T47D (cell line): ENCODE measurements at regions not wholly inside any gene's neighbourhood (a gene's known extent, or its start where the extent isn't known, plus 50 kb on each side); places are given as distances from the start of the nearest gene placed in this dataset.
"Not testable (repeated sequence)": the region's sequence is repeated elsewhere in the genome, so short reads cannot be mapped to it uniquely, and the experiment has no call there.

Experiments
- DNase-seq, 2 experiments: peaks; one replicate each; pipeline versions ENCODE4 v3.0.0 to v3.0.0-alpha.2; 2011 to 2012; ENCODE audit warnings: low read depth in 1 of 2, low spot score in 1 of 2
- JUND ChIP-seq: IDR thresholded peaks from 2 replicates; pipeline ENCODE4 v1.6.1; 2012; ENCODE audit warnings: low read depth
- in situ Hi-C: cut with HindIII; loops from 2 replicates; pipeline ENCODE4 v1.10.0; 2016; ENCODE audit warnings: low sequenced_read_pairs, low pct_unique_long_range_greater_than_20kb

DNA sequence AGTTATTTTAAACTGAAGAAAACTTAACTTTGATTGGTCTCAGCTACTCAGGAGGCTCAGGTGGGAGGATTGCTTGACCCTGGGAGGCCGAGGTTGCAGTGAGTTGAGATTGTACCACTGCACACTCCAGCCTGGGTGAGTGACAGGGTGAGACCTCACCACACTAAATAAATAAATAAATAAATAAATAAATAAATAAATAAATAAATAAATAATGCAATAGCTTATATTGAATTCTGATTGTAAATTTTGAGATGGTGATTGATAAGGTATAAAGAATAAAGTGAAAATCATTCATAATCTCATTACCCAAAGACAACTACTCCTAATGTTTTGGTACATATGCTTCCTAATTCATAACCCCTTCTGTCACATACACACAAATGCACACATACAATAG is 58.1 kb downstream of the TUBA3C start:
- DNase-seq = no peak
- in situ Hi-C loops = no loop called here
- TF ChIP-seq JUND = no peak

DNA sequence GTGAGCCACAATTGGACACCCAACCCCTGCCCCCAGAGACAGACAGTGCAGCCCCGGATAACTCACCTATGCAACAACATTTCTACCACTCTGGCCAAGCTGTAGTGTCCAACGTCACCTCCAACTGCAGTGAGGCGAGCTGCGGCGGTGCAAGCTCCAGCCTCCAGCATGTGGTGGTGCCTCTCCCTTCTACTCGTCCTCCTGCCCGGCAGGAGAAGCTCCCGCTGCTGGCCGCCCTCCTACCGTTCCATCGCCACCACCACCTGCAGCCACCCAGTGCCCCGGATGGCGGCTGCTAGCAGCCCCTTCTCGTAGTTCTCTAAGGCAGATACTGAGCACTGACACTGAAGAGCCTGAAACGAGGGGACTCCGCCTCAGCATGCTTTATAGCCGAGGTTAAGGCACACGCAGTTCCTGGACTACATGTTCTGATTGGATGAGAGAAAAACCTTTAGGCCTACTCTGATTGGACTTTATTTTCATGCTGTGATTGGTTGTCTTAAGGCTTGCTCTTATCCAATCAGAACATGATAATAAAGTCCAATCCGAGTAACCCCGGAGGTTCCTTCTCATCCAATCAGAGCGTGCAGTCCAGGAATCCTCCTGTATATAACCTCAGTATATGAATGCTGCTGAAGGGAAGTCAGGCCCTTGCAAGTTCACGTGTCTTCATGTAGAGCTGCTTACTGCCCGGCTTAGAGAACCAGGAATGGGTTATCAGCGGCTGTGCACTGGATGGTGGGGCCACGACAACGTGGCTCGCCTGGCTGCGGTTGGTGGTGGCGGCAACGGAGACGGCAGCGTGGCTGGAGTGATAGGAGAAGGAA is 63.5 kb downstream of the TUBA3C start:
- peak in 1 of 2 experiments; percentile 27 for DNase-seq
- in situ Hi-C loops = no loop called here
- no peak for TF ChIP-seq JUND

DNA sequence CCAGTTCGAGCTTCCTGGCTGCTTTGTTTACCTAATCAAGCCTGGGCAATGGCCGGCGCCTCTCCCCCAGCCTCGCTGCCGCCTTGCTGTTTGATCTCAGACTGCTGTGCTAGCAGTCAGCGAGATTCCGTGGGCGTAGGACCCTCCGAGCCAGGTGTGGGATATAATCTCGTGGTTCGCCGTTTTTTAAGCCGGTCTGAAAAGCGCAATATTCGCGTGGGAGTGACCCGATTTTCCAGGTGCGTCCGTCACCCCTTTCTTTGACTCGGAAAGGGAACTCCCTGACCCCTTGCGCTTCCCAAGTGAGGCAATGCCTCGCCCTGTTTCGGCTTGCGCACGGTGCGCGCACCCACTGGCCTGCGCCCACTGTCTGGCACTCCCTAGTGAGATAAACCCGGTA is 72.4 kb downstream of the TUBA3C start:
- DNase-seq, in situ Hi-C loops: not testable (repeated sequence)

DNA sequence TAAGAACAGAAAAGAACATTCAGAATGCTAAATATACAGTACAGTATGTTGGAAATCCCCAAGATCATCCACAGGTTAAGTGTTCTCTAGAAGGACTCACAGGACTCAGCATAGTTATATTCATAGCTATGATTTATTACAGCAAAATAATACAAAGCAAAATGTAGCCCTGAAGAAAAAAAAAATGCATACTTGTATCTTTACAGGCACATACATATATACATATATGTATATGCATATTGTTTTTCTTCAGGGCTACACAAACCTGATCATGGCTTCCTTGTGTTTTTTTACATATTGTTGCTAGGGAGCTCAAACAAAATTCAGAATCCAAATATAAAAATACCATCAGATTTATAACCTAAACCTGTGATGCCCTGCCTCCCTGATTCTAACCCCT is 78.5 kb downstream of the TUBA3C start:
- in situ Hi-C loops = no loop called here
- no peak for DNase-seq
- TF ChIP-seq JUND = no peak

DNA sequence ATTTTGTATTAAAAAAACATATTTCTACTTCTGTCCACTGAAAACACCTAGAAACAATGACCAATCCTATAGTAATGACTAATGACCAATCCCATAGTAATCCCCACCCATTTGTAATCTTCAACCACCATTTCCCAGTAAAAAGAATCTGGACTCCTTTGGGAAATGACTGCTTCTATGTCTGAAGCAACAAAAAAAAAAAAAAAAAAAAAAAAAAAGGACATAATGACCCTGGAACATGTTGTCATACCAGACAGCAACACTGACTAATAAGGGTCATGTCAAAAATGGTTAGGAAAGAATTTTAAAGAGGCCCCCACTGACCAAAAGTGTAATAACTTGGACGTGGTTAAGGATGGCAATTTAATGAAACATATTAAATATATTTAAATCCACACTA is 88.3 kb downstream of the TUBA3C start:
- DNase-seq = no peak
- in situ Hi-C loops = no loop called here
- TF ChIP-seq JUND = no peak

DNA sequence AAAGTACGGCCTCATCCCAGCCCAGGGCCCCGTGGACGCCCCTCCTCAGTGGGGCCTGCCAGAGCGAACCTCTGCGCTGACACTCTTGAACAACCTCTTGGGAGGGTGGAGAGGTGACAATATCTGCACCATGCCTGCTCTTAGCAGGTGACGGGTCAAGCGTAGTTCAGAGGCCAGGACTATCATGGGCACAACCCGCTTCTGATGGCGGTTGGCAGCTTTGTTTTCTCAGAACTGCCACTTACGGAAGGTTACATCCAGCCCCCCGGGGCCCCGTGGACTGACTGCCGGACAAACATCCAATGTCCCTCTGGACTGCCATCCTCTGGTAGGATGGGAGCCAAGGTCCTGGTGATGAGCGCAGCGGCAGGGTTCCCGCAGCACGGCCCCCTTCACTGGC is 91.1 kb downstream of the TUBA3C start:
- TF ChIP-seq JUND = no peak
- in situ Hi-C loops = no loop called here
- no peak for DNase-seq

DNA sequence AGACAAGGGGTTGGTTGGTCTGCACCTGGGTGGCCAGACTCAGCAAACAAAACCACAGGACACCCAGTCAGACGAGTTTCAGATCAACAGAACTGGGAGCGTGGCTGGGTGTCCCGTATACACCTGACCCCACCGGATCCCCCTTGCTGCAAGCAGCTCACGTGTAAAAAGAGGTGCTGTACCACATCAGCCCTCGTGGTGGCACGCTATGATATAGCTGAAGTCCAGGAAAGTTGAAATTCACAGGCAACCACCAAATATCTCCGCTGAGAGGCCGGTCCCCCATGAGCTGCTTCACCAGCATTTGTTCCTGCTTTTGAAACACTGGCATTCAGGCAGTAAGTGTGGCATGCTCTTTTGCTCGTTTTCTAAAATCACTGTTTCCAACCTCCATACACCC is 92.3 kb downstream of the TUBA3C start:
- no peak for TF ChIP-seq JUND
- in situ Hi-C loops = no loop called here
- peak; percentile 9 to 61 for DNase-seq

DNA sequence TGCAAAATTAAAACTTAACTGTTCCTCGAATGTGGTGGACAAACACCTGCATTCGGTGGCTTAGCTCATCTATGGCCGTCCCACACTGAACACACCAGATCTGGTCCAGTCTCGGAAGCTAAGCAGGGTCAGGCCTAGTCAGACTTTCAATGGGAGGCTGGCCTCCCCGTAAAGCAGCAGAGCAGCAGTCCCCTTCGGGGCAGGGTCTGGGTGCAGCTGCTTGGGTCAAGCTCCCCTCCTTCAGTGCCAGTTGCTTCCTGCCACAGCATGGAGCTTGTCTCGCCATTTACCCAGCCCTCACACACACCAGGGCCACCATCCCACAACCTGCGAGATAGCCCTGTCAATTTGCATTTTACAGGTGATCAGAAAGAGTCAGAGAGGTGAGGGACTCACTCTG is 93.2 kb downstream of the TUBA3C start:
- DNase-seq = no peak
- in situ Hi-C loops = no loop called here
- TF ChIP-seq JUND = no peak

DNA sequence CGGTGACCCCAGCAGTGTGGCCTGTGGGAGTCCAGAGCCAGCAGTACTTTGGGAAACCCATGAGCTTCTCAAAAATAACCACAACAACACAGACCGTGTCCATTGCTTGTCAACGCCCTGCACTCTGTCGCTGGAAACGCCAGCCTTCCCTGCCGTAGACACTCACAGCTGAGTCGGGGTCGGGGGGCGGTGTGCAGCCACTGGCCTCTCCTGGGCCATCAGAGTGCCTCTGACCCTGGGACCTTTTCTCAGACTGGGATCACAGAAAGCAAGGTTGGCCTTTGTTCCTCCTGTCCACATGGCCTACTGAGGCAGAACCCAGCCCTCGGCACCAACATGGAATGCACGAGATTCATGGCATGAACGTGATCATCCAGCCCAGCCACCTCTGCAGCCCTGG is 95.7 kb downstream of the TUBA3C start:
- in situ Hi-C loops = no loop called here
- TF ChIP-seq JUND = no peak
- DNase-seq = no peak

DNA sequence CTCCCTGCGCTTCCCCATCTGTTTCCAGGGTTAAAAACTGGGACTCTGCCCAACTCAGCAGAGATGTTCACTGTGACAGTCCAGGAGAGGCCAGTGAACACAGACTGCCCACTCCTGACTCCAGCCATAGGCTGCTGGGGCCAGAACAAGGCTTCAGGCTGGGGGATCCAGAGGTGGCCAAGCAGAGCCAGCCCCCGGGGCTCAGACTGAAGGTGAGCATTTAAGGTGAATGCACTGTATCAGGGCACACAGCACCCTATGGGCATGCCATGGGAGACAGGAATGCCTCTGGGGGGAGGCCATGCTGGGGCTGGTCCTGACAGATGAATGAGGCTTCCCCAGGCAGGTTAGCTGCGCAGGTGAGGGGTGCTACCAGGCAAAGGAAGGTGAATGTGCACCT is 96.4 kb downstream of the TUBA3C start:
- in situ Hi-C loops = no loop called here
- DNase-seq = no peak
- no peak for TF ChIP-seq JUND

DNA sequence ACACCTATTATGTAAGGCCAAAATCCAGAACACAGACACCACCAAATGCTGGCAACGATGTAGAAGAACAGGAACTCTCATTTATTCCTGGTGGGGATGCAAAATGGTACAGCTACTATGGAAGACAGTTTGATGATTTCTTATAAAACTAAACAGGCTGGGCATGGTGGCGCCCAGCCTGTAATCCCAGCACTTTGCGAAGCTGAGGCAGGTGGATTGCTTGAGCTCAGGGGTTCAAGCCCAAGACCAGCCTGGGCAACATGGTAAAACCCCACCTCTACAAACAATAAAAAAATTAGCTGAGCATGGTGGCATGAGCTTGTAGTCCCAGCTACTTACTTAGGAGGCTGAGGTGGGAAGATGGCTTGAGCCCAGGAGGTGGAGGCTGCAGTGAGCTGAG is 98.3 kb downstream of the TUBA3C start:
- in situ Hi-C loops = no loop called here
- no peak for TF ChIP-seq JUND
- DNase-seq = no peak

DNA sequence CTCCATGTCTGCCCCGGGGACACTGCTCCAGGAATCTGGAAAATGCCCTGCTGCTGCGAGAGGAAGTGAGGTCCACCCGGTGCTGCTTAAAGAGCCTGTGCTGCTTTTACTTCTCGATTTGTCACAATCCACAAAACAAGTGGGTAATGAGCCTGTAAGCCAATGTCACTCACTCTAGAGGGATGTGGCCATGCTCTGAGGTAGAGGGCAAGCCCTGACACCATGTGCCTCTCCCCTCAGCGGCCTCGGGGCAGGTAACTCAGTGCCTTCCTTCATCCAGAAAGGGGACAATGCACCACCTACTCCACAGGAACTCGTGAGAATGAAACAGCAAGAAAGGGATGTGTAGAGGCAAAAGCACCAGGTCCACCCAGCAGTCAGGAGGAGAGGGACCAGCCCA is 106.2 kb downstream of the TUBA3C start:
- no peak for DNase-seq
- in situ Hi-C loops = no loop called here
- no peak for TF ChIP-seq JUND

DNA sequence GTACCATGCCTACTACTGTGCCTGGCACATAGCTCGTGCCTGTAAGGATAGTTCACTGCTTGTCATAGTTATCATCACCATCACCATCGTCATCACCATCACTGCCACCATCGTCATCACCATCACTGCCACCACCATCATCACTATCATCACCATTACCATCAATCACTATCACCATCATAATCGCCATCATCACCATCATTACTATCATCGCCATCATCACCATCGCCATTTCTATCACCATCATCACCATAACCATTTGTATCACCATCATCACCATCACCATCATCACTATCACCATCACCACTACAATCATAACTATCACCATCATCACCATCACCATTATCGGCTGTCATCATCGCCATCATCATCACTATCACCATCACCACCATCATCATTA is 107.1 kb downstream of the TUBA3C start:
- in situ Hi-C loops = no loop called here
- no peak for TF ChIP-seq JUND
- no peak for DNase-seq

DNA sequence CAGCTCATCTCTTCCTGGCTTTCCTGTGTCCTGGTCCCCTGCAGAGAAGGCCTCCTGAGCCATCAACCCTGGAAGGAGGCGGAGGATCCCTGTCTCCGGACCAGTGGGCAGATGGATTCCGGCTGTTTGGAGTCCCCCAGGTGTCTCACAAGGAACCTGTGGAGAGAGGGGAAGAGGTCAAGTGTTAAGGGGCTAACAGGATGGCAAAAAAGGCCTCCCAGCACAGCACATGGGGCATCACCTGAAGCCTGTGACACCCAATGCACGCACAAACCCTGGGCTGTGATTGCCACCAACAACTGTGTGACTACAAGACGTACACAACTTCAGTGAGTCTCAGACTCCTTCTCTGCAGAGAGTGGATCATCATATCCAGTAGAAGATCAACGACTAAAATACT is 107.5 kb downstream of the TUBA3C start:
- in situ Hi-C loops, DNase-seq: not testable (repeated sequence)

DNA sequence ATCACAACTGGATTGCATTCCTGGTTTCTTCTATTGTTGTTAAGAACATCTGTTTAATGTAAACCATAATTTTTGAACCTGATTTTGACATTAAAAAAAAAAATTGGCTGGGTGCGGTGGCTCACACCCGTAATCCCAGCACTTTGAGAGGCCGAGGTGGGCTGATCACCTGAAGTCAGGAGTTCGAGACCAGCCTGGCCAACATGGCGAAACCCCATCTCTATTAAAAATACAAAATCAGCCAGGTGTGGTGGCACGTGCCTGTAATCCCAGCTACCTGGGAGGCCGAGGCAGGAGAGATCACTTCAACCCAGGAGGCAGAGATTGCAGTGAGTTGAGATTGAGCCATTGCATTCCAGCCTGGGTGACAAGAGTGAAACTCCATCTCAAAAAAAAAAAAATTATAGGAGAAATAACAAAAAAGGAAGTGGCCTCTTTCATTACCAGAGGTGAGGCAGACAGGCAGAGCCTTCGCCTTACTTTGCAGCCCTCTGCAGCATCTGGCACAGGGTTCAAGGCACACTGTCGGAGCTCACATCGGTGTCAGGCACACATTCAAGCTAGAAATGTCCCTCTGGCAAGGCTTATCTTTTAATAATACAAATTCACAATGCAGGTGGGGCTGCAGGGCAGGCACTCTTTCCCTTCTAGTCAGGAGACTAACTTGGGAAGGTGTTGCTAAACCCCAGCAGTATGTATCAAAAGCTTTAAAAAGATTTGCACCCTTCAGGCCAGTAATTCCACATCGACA is 108.5 kb downstream of the TUBA3C start:
- in situ Hi-C loops, DNase-seq: not testable (repeated sequence)
